Left ventricle myocardium inferior (tissue), 1 donor: ENCODE measurements at regions not wholly inside any gene's neighbourhood (a gene's known extent, or its start where the extent isn't known, plus 50 kb on each side); places are given as distances from the start of the nearest gene placed in this dataset.

ENCODE experiments used
- DNase-seq: peaks from one replicate; pipeline ENCODE4 v3.0.0-alpha.2; 2020
- H3K27ac ChIP-seq: fragments of 200-600 bp; replicated peaks from 2 replicates; pipeline ENCODE4 v1.8.0; 2021
- H3K27me3 ChIP-seq: fragments of 200-600 bp; 2 replicates; pipeline ENCODE4 v1.8.0; 2021; ENCODE audit warnings: low read depth
- H3K36me3 ChIP-seq: fragments of 200-600 bp; 2 replicates; pipeline ENCODE4 v1.8.0; 2021
- H3K4me1 ChIP-seq: fragments of 200-600 bp; 2 replicates; pipeline ENCODE4 v1.8.0; 2021
- H3K4me3 ChIP-seq: fragments of 200-600 bp; 2 replicates; pipeline ENCODE4 v1.8.0; 2021; ENCODE audit warnings: mild to moderate bottlenecking, moderate library complexity
- H3K9me3 ChIP-seq: fragments of 200-600 bp; replicated peaks from 2 replicates; pipeline ENCODE4 v1.8.0; 2021
- CTCF ChIP-seq: fragments of 200-600 bp; IDR thresholded peaks from 2 replicates; pipeline ENCODE4 v1.8.0; 2021; ENCODE audit warnings: antibody characterized with exemption, mild to moderate bottlenecking, borderline replicate concordance
- intact Hi-C: fragments of 100-400 bp; cut with micrococcal nuclease; formaldehyde crosslinking; loops from one replicate; pipeline ENCODE4 v1.11.0; 2022
- donor health status: DM: no; HTN: yes; CAD: no; lungs with severe emphysema.

- DNase-seq: no peak
- no peak for TF ChIP-seq CTCF
These were observed 482.9 kb upstream of the CDH11 start for GRCh38 chr16:65604771-65605170.

GRCh38 chr16:65601781-65602180 is 479.9 kb upstream of the CDH11 start:
- Histone ChIP-seq H3K36me3 (no peaks in the 10 kb centered on the region), H3K27me3 (no peaks in the 10 kb centered on the region)
- intact Hi-C loops: no loop called here

More at GRCh38 chr16:65604771-65605170, 482.9 kb upstream of the CDH11 start:
- Histone ChIP-seq H3K36me3 (no peaks in the 10 kb centered on the region), H3K4me1 (no peaks in the 10 kb centered on the region), H3K4me3 (no peak overlapping the region), H3K9me3 (peaks cover 7% of the 10 kb centered on the region), H3K27me3 (no peaks in the 10 kb centered on the region), H3K27ac (no peak overlapping the region)
- intact Hi-C loops: no loop called here

GRCh38 chr16:65600629-65601028 is 478.8 kb upstream of the CDH11 start:
- intact Hi-C loops: no loop called here
- Histone ChIP-seq H3K27me3 (no peaks in the 10 kb centered on the region), H3K4me1 (no peaks in the 10 kb centered on the region), H3K27ac (no peak overlapping the region), H3K36me3 (no peaks in the 10 kb centered on the region), H3K4me3 (no peak overlapping the region), H3K9me3 (peaks cover 7% of the 10 kb centered on the region)
- no peak for TF ChIP-seq CTCF
- no peak for DNase-seq

More at GRCh38 chr16:65601781-65602180, 479.9 kb upstream of the CDH11 start:
- H3K9me3 ChIP-seq: peaks cover 7% of the 10 kb centered on the region
- TF ChIP-seq CTCF: no peak
- H3K27ac ChIP-seq: no peak overlapping the region
- no peak for DNase-seq
- no peaks in the 10 kb centered on the region for H3K4me1 ChIP-seq
- H3K4me3 ChIP-seq: no peak overlapping the region

- no peak overlapping the region for H3K4me3 ChIP-seq
- no peaks in the 10 kb centered on the region for H3K27me3 ChIP-seq
- H3K36me3 ChIP-seq: no peaks in the 10 kb centered on the region
- no peak for DNase-seq
- intact Hi-C loops: no loop called here
- no peaks in the 10 kb centered on the region for H3K4me1 ChIP-seq
- peaks cover 7% of the 10 kb centered on the region for H3K9me3 ChIP-seq
- H3K27ac ChIP-seq: no peak overlapping the region
- no peak for TF ChIP-seq CTCF
These were observed 478.2 kb upstream of the CDH11 start for GRCh38 chr16:65600046-65600445.

GRCh38 chr16:65598621-65599020 is 476.8 kb upstream of the CDH11 start:
- Histone ChIP-seq H3K4me1 (no peaks in the 10 kb centered on the region), H3K36me3 (no peaks in the 10 kb centered on the region), H3K4me3 (no peak overlapping the region), H3K9me3 (peaks cover 7% of the 10 kb centered on the region), H3K27ac (no peak overlapping the region), H3K27me3 (no peaks in the 10 kb centered on the region)
- intact Hi-C loops: no loop called here
- no peak for DNase-seq
- TF ChIP-seq CTCF: no peak

- no peak for TF ChIP-seq CTCF
- no peaks in the 10 kb centered on the region for H3K4me1 ChIP-seq
- no peak for DNase-seq
- H3K27ac ChIP-seq: no peak overlapping the region
- no peak overlapping the region for H3K4me3 ChIP-seq
- peaks cover 23% of the 10 kb centered on the region for H3K27me3 ChIP-seq
- intact Hi-C loops: no loop called here
- H3K9me3 ChIP-seq: no peaks in the 10 kb centered on the region
- H3K36me3 ChIP-seq: no peaks in the 10 kb centered on the region
These were observed 461.6 kb upstream of the CDH11 start for GRCh38 chr16:65583498-65583897.
